BE2C (cell line): ENCODE measurements at regions not wholly inside any gene's neighbourhood (a gene's known extent, or its start where the extent isn't known, plus 50 kb on each side); places are given as distances from the start of the nearest gene placed in this dataset.
"Not testable (repeated sequence)": the region's sequence is repeated elsewhere in the genome, so short reads cannot be mapped to it uniquely, and the experiment has no call there.

ENCODE experiments used
- DNase-seq: peaks from one replicate; pipeline ENCODE4 v3.0.0-alpha.2; 2020
- H3K27me3 ChIP-seq: fragments of 250-450 bp; sonication (Bioruptor Pico); 2 replicates; pipeline ENCODE4 v1.5.1; 2020; ENCODE audit warnings: mild to moderate bottlenecking
- H3K36me3 ChIP-seq: fragments of 250-450 bp; sonication (Bioruptor Pico); 2 replicates; pipeline ENCODE4 v1.5.1; 2020; ENCODE audit warnings: mild to moderate bottlenecking
- H3K4me1 ChIP-seq: fragments of 250-450 bp; sonication (Bioruptor Pico); 2 replicates; pipeline ENCODE4 v1.5.1; 2020
- H3K4me3 ChIP-seq: 2 replicates; pipeline ENCODE4 v1.5.1; 2011; ENCODE audit warnings: low read depth, low read length
- H3K9me3 ChIP-seq: fragments of 250-450 bp; sonication (Bioruptor Pico); 2 replicates; pipeline ENCODE4 v1.5.1; 2020
- TF ChIP-seq, protein P1 (sequence below): IDR thresholded peaks from 2 replicates; pipeline ENCODE4 v1.5.1; 2012; ENCODE audit warnings: mild to moderate bottlenecking, low read depth, low read length

DNA sequence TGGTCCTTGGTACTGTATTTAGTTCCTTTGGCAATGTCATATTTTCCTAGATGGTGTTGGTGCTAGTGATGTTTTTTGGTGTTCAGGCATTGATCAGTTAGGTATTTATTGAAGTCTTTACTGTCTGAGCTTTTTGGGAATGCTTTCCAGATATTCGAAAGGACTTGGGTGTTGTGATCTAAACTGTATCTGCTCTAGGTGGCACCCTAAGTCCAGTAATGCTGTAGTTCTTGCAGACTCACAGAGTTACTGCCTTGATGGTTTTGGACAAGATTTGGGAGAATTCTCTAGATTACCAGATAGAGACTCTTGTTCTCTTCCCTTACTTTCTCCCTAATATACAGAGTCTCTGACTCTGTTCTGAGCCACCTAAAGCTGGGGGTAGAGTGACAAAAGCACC, 513.6 kb upstream of the PITX2 start:
- Histone ChIP-seq H3K4me1 (no peaks in the 10 kb centered on the region; the same call in 1 of the 2 replicates), H3K4me3 (no peak overlapping the region), H3K36me3 (no peaks in the 10 kb centered on the region), H3K9me3 (no peaks in the 10 kb centered on the region), H3K27me3 (no peaks in the 10 kb centered on the region)
- TF ChIP-seq, protein P1, sequence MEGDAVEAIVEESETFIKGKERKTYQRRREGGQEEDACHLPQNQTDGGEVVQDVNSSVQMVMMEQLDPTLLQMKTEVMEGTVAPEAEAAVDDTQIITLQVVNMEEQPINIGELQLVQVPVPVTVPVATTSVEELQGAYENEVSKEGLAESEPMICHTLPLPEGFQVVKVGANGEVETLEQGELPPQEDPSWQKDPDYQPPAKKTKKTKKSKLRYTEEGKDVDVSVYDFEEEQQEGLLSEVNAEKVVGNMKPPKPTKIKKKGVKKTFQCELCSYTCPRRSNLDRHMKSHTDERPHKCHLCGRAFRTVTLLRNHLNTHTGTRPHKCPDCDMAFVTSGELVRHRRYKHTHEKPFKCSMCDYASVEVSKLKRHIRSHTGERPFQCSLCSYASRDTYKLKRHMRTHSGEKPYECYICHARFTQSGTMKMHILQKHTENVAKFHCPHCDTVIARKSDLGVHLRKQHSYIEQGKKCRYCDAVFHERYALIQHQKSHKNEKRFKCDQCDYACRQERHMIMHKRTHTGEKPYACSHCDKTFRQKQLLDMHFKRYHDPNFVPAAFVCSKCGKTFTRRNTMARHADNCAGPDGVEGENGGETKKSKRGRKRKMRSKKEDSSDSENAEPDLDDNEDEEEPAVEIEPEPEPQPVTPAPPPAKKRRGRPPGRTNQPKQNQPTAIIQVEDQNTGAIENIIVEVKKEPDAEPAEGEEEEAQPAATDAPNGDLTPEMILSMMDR: peak; percentile 59
- peak; percentile 29 for DNase-seq

DNA sequence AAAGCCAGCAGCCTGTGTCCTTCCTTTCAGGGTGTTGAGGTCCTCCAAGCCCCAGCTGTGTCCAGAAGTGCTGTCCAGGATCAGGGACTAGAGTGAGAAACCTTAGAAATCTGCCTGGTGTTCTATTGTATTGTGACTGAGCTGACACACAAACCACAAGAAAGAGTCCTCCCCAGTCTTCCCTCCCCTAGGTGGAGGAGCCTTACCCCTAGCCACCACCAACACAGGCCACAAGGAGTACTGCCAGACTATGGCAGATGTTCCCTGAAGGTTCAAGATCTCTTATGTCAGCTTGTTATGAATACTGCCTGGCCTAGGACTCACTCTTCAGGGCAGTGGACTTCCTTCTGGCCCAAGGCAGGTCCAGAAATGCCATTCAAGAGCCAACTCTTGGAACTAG, 514.1 kb upstream of the PITX2 start:
- no peak for DNase-seq
- Histone ChIP-seq H3K9me3 (no peaks in the 10 kb centered on the region), H3K4me3 (no peak overlapping the region), H3K4me1 (no peaks in the 10 kb centered on the region; the same call in 1 of the 2 replicates), H3K36me3 (no peaks in the 10 kb centered on the region), H3K27me3 (no peaks in the 10 kb centered on the region)
- TF ChIP-seq, protein P1: no peak

DNA sequence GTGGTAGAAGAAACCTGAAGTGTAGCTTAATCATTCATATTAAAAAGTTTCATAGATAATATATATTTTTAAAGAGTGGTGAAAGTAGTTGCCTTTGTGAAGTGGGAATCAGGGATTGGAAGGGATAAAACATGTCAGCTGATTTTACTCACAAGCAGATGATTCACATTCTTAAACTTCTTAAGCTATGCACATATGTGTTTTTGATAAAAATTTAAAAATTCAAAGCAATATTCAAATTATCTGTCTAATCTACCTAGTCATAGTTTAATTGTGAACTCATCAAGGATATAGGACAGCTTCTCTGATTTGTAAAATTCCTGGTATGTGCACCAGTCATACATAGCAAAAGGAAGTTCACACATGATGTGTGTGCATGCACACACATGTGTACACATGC, 520.6 kb upstream of the PITX2 start:
- Histone ChIP-seq H3K27me3 (no peaks in the 10 kb centered on the region), H3K9me3 (no peaks in the 10 kb centered on the region), H3K4me3 (no peak overlapping the region), H3K36me3 (no peaks in the 10 kb centered on the region), H3K4me1 (no peaks in the 10 kb centered on the region)
- DNase-seq: no peak
- TF ChIP-seq, protein P1: no peak

DNA sequence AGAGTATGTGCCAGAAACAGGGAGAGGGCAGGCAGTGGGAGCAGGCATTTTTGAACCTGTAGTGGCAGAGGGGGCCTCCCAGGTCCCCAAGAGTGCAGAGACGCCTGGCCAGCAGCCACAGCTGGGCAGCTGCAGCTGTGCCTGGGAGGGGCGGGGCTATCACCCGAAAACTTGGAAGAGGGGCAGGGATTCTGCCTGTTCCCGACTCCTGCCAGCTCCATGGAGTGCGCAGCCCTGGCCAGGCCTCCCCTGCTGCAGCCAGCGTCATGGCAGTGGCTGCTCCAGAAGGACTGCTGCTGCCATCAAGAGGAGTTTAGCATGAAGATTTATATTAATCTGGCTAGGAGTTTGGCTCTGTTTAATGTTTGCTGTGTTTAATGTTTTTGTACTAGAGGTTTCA, 532.1 kb upstream of the PITX2 start:
- no peaks in the 10 kb centered on the region for H3K4me1 ChIP-seq
- TF ChIP-seq, protein P1: no peak
- H3K36me3 ChIP-seq: no peaks in the 10 kb centered on the region
- no peak for DNase-seq
- no peaks in the 10 kb centered on the region for H3K9me3 ChIP-seq
- no peaks in the 10 kb centered on the region for H3K27me3 ChIP-seq
- no peak overlapping the region for H3K4me3 ChIP-seq

DNA sequence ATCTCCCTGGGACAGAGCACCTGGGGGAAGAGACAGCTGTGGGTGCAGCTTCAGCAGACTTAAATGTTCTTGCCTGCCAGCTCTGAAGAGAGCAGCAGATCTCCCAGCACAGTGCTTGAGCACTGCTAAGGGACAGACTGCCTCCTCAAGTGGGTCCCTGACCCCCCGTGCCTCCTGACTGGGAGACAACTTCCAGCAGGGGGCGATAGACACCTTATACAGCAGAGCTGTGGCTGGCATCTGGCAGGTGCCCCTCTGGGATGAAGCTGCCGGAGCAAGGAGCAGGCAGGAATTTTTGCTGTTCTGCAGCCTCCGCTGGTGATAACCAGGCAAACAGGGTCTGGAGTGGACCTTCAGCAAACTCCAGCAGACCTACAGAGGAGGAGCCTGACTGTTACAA, 541.7 kb upstream of the PITX2 start:
- H3K4me1 ChIP-seq, H3K4me3 ChIP-seq, H3K27me3 ChIP-seq, H3K9me3 ChIP-seq, H3K36me3 ChIP-seq: not testable (repeated sequence)
- TF ChIP-seq, protein P1: peak; percentile 61
- DNase-seq: peak; percentile 79

DNA sequence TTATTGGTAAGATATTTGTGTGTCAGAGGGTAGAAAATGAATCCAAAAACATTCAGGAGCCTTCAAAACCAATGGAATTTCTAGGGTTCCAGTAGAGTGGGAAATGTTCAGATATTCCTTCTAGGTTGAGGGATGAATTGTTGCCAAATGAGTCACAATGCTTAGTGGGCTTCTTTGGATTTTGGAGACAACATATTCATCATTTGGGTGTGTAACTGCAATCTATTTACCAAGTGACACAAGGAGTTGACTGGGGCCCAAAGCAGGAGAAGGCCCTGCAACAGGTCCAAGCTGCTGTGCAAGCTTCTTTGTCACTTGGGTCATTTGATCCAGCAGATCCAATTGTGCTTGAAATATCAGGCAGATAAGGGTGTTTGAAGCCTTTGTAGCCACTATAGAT, 551.5 kb upstream of the PITX2 start:
- DNase-seq: no peak
- Histone ChIP-seq H3K4me3 (no peak overlapping the region), H3K36me3 (no peaks in the 10 kb centered on the region), H3K27me3 (no peaks in the 10 kb centered on the region), H3K4me1 (0 out of 2 replicates have a peak, but pooled peaks cover 2% of the 10 kb centered on the region), H3K9me3 (no peaks in the 10 kb centered on the region)
- TF ChIP-seq, protein P1: no peak
